K562 (cell line): ENCODE measurements at regions not wholly inside any gene's neighbourhood (a gene's known extent, or its start where the extent isn't known, plus 50 kb on each side); places are given as distances from the start of the nearest gene placed in this dataset.

Source experiments
- IRF2 ChIP-seq: sonication (generic); formaldehyde crosslinking; IDR thresholded peaks from 2 replicates; pipeline ENCODE4 v1.8.1; 2022; ENCODE audit warnings: mild to moderate bottlenecking, missing genetic modification reagents
- NFE2L1 ChIP-seq: fragments of 450-650 bp; IDR thresholded peaks from 2 replicates; pipeline ENCODE4 v1.6.1; 2016; ENCODE audit warnings: missing genetic modification characterization, low read depth, mild to moderate bottlenecking, missing compliant biosample characterization, moderate library complexity, borderline replicate concordance
- PHTF2 ChIP-seq: fragments of 250-450 bp; sonication (Bioruptor Pico); IDR thresholded peaks from 2 replicates; pipeline ENCODE4 v1.5.0; 2021; ENCODE audit warnings: mild to moderate bottlenecking
- POLR2G ChIP-seq: fragments of 200-400 bp; formaldehyde crosslinking; IDR thresholded peaks from 2 replicates; pipeline ENCODE4 v1.6.1; 2017; ENCODE audit warnings: low read depth, mild to moderate bottlenecking, antibody characterized with exemption, low read length, moderate library complexity
- ZNF384 ChIP-seq: IDR thresholded peaks from 2 replicates; pipeline ENCODE4 v1.6.1; 2012; ENCODE audit warnings: low read depth, low read length, improper control_type of control experiment
- TF ChIP-seq, protein P1 (sequence below): fragments of 200-800 bp; sonication (Bioruptor generic); IDR thresholded peaks from 2 replicates; pipeline ENCODE4 v1.6.1; 2016; ENCODE audit warnings: missing genetic modification characterization, missing compliant biosample characterization
- TF ChIP-seq, protein P2 (sequence below), 3 experiments: IDR thresholded peaks in 2 of 3; conservative IDR thresholded peaks in 1 of 3; 2 replicates each; pipeline ENCODE4 v1.5.1; 2011 to 2012; ENCODE audit warnings: low read length in 3 of 3, mild to moderate bottlenecking in 3 of 3, control low read depth in 2 of 3, improper control_type of control experiment in 1 of 3, inconsistent platforms in 1 of 3, low read depth in 1 of 3, mixed read lengths in 1 of 3, moderate library complexity in 1 of 3; ENCODE audit not compliant: insufficient read depth in 2 of 3

DNA sequence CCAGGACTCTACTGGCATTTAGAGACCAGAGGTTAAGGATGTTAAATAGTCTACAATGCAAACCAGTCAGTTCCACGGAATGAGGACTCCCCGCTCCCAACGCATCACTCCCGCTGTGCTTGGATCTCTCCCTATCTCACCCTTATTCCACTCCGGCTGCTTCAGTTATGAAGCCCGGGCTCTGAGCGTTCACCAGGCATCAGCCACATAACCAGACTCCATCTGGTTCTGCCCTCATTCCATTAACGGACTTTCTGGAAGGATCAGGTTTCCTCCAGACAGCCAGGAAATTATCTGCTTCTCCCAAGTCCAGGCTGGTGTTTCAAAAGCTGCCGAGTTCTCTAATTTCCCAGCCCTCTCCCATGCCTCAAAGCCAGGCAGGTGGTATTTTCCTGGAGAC, 499.3 kb downstream of the GLRX3 start (continued):
- TF ChIP-seq, protein P1, sequence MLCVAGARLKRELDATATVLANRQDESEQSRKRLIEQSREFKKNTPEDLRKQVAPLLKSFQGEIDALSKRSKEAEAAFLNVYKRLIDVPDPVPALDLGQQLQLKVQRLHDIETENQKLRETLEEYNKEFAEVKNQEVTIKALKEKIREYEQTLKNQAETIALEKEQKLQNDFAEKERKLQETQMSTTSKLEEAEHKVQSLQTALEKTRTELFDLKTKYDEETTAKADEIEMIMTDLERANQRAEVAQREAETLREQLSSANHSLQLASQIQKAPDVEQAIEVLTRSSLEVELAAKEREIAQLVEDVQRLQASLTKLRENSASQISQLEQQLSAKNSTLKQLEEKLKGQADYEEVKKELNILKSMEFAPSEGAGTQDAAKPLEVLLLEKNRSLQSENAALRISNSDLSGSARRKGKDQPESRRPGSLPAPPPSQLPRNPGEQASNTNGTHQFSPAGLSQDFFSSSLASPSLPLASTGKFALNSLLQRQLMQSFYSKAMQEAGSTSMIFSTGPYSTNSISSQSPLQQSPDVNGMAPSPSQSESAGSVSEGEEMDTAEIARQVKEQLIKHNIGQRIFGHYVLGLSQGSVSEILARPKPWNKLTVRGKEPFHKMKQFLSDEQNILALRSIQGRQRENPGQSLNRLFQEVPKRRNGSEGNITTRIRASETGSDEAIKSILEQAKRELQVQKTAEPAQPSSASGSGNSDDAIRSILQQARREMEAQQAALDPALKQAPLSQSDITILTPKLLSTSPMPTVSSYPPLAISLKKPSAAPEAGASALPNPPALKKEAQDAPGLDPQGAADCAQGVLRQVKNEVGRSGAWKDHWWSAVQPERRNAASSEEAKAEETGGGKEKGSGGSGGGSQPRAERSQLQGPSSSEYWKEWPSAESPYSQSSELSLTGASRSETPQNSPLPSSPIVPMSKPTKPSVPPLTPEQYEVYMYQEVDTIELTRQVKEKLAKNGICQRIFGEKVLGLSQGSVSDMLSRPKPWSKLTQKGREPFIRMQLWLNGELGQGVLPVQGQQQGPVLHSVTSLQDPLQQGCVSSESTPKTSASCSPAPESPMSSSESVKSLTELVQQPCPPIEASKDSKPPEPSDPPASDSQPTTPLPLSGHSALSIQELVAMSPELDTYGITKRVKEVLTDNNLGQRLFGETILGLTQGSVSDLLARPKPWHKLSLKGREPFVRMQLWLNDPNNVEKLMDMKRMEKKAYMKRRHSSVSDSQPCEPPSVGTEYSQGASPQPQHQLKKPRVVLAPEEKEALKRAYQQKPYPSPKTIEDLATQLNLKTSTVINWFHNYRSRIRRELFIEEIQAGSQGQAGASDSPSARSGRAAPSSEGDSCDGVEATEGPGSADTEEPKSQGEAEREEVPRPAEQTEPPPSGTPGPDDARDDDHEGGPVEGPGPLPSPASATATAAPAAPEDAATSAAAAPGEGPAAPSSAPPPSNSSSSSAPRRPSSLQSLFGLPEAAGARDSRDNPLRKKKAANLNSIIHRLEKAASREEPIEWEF (CRISPR knock-in tag), result no peak
- TF ChIP-seq IRF2 (CRISPR knock-in tag), result no peak
- no peak for TF ChIP-seq ZNF384
- no peak for TF ChIP-seq PHTF2 (CRISPR knock-in tag)
- no peak for TF ChIP-seq NFE2L1
- no peak for TF ChIP-seq POLR2G
- TF ChIP-seq, protein P2, sequence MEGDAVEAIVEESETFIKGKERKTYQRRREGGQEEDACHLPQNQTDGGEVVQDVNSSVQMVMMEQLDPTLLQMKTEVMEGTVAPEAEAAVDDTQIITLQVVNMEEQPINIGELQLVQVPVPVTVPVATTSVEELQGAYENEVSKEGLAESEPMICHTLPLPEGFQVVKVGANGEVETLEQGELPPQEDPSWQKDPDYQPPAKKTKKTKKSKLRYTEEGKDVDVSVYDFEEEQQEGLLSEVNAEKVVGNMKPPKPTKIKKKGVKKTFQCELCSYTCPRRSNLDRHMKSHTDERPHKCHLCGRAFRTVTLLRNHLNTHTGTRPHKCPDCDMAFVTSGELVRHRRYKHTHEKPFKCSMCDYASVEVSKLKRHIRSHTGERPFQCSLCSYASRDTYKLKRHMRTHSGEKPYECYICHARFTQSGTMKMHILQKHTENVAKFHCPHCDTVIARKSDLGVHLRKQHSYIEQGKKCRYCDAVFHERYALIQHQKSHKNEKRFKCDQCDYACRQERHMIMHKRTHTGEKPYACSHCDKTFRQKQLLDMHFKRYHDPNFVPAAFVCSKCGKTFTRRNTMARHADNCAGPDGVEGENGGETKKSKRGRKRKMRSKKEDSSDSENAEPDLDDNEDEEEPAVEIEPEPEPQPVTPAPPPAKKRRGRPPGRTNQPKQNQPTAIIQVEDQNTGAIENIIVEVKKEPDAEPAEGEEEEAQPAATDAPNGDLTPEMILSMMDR (IDR thresholded peaks at IDR 0.05 in 2 of 3, conservative IDR thresholded peaks at IDR 0.05 in 1 of 3; ENCODE audit: insufficient read depth in 2 of 3, low read depth in 1 of 3, low read length in 3 of 3), result no peak
